Esophagus squamous epithelium (tissue), 5 donors: ENCODE measurements at regions not wholly inside any gene's neighbourhood (a gene's known extent, or its start where the extent isn't known, plus 50 kb on each side); places are given as distances from the start of the nearest gene placed in this dataset.

Experiments used
- DNase-seq: peaks from one replicate; lab custom pipeline; 2025; lab: John Stamatoyannopoulos, UW
- H3K27ac ChIP-seq, 4 donors: fragments of 200-600 bp; sonication (generic); one replicate each; pipeline ENCODE4 v1.5.1; 2016 to 2019; ENCODE audit warnings: mild to moderate bottlenecking in 1 of 4
- H3K27me3 ChIP-seq, 4 donors: fragments of 200-600 bp; sonication (generic); 1 replicate in 3 of 4; 2 replicates in 1 of 4; pipeline versions ENCODE4 v1.5.1 to v1.6.0; 2017 to 2021; ENCODE audit warnings: antibody characterized with exemption in 1 of 4
- H3K36me3 ChIP-seq, 3 donors: fragments of 200-600 bp; sonication (generic); one replicate each; pipeline ENCODE4 v1.5.1; 2016 to 2019
- H3K4me1 ChIP-seq, 3 donors: fragments of 200-600 bp; sonication (generic); one replicate each; pipeline ENCODE4 v1.5.1; 2017 to 2019
- H3K4me3 ChIP-seq, 4 donors: fragments of 200-600 bp; sonication (generic); 1 replicate in 3 of 4; 2 replicates in 1 of 4; pipeline ENCODE4 v1.5.1; 2016 to 2019; ENCODE audit warnings: mild to moderate bottlenecking in 2 of 4, moderate library complexity in 1 of 4
- H3K9me3 ChIP-seq, 3 donors: fragments of 200-600 bp; sonication (generic); one replicate each; pipeline ENCODE4 v1.5.1; 2016 to 2019
- CTCF ChIP-seq, 6 experiments: fragments of 450-650 bp in 4 of 6; fragments of 200-600 bp in 2 of 6; sonication (generic) in 2 of 6; IDR thresholded peaks; one replicate each; pipeline ENCODE4 v1.5.1; 2016 to 2019; ENCODE audit warnings: antibody characterized with exemption in 6 of 6, mild to moderate bottlenecking in 4 of 6, moderate library complexity in 4 of 6
- POLR2A ChIP-seq, 4 donors: fragments of 450-650 bp; IDR thresholded peaks; one replicate each; pipeline ENCODE4 v1.6.1; 2017; ENCODE audit warnings: antibody characterized with exemption in 4 of 4, mild to moderate bottlenecking in 4 of 4, moderate library complexity in 3 of 4
- whole genome bisulfite sequencing, 2 donors: methylation state at CpG; one replicate each; pipeline ENCODE4 v1.1.5; 2018; 5-methylcytosine and 5-hydroxymethylcytosine counted together
- intact Hi-C: fragments of 100-400 bp; cut with DNase I; formaldehyde crosslinking; loops from one replicate; pipeline ENCODE4 v1.15.0; 2022
- donor health status: DM: yes; HTN: yes; CAD: no.

GRCh38 chr6:105932440-105932839 lies 153.7 kb upstream of the PRDM1 start:
- H3K36me3 ChIP-seq = no peaks in the 10 kb centered on the region
- intact Hi-C loops = no loop called here
- WGBS, 2 donors = 67 to 80% methylated on average over 2 of the region's 2 CpGs
- no peaks in the 10 kb centered on the region for H3K4me1 ChIP-seq
- DNase-seq = no peak
- no peak overlapping the region for H3K27ac ChIP-seq
- no peak overlapping the region for H3K4me3 ChIP-seq
- no peaks in the 10 kb centered on the region for H3K9me3 ChIP-seq
- TF ChIP-seq CTCF (IDR thresholded peaks at IDR 0.05) (no peak), POLR2A (IDR thresholded peaks at IDR 0.05) (no peak)
- H3K27me3 ChIP-seq = no peaks in the 10 kb centered on the region

GRCh38 chr6:105929626-105930025 lies 156.5 kb upstream of the PRDM1 start:
- H3K27ac ChIP-seq = no peak overlapping the region
- DNase-seq = no peak
- no peaks in the 10 kb centered on the region for H3K36me3 ChIP-seq
- no peaks in the 10 kb centered on the region for H3K4me1 ChIP-seq
- intact Hi-C loops = no loop called here
- 64 to 81% methylated on average over 1 of the region's 1 CpG for WGBS, 2 donors
- TF ChIP-seq CTCF (IDR thresholded peaks at IDR 0.05) = no peak
- no peak for TF ChIP-seq POLR2A (IDR thresholded peaks at IDR 0.05)
- H3K9me3 ChIP-seq = no peaks in the 10 kb centered on the region
- no peak overlapping the region for H3K4me3 ChIP-seq
- H3K27me3 ChIP-seq = no peaks in the 10 kb centered on the region

- H3K36me3 ChIP-seq = no peaks in the 10 kb centered on the region
- WGBS, 2 donors = 67 to 73% methylated on average over 1 of the region's 1 CpG
- H3K9me3 ChIP-seq = no peaks in the 10 kb centered on the region
- H3K27me3 ChIP-seq = no peaks in the 10 kb centered on the region
- TF ChIP-seq POLR2A (IDR thresholded peaks at IDR 0.05) = no peak
- TF ChIP-seq CTCF (IDR thresholded peaks at IDR 0.05) = no peak
- no peak overlapping the region for H3K4me3 ChIP-seq
- intact Hi-C loops = no loop called here
- no peaks in the 10 kb centered on the region for H3K4me1 ChIP-seq
- no peak for DNase-seq
- no peak overlapping the region for H3K27ac ChIP-seq
Measured at GRCh38 chr6:105926318-105926717, 159.8 kb upstream of the PRDM1 start.

- no peaks in the 10 kb centered on the region for H3K4me1 ChIP-seq
- no peaks in the 10 kb centered on the region for H3K27me3 ChIP-seq
- no peak overlapping the region for H3K4me3 ChIP-seq
- H3K27ac ChIP-seq = no peak overlapping the region
- intact Hi-C loops = no loop called here
- no peaks in the 10 kb centered on the region for H3K36me3 ChIP-seq
- no peaks in the 10 kb centered on the region for H3K9me3 ChIP-seq
- TF ChIP-seq POLR2A (IDR thresholded peaks at IDR 0.05) (no peak), CTCF (IDR thresholded peaks at IDR 0.05) (no peak)
- WGBS, 2 donors = 80 to 91% methylated on average over 3 of the region's 3 CpGs
- no peak for DNase-seq
Measured at GRCh38 chr6:105925706-105926105, 160.4 kb upstream of the PRDM1 start.

GRCh38 chr6:105921781-105922180 lies 164.4 kb upstream of the PRDM1 start:
- intact Hi-C loops = no loop called here
- 44 to 75% methylated on average over 3 of the region's 3 CpGs for WGBS, 2 donors
- H3K36me3 ChIP-seq = no peaks in the 10 kb centered on the region

More at GRCh38 chr6:105921781-105922180, 164.4 kb upstream of the PRDM1 start:
- TF ChIP-seq POLR2A (IDR thresholded peaks at IDR 0.05) (no peak), CTCF (IDR thresholded peaks at IDR 0.05) (no peak)
- H3K27me3 ChIP-seq = no peaks in the 10 kb centered on the region
- no peaks in the 10 kb centered on the region for H3K9me3 ChIP-seq
- H3K4me1 ChIP-seq = peaks cover 0 to 3% (median 0%) of the 10 kb centered on the region in 3 donors
- DNase-seq = no peak
- no peak overlapping the region for H3K4me3 ChIP-seq
- no peak overlapping the region for H3K27ac ChIP-seq
